Middle frontal gyrus (tissue), 1 donor: ENCODE measurements at regions not wholly inside any gene's neighbourhood (a gene's known extent, or its start where the extent isn't known, plus 50 kb on each side); places are given as distances from the start of the nearest gene placed in this dataset.

Experiments used
- DNase-seq: peaks from one replicate; pipeline ENCODE4 v3.0.0-alpha.2; 2015; ENCODE audit warnings: low spot score; ENCODE audit errors: extremely low spot score

DNA sequence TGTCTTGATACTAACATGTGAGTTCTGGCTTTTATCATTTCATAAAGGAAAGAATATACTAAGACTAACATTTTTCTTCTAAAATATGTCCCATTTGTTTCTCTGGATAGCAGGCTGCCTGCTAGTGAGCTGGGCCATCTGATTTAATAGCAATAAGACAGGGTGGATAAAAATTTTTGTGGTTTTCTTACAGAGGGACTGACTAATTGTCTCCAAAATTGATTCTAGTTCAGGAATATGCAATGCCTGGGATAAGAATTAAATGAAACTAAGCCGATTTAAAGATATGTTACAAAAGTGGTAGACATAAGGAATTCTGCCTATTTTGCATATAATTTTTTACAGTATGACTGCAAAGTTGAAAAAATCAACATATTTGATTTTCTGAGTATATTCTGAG, 252.9 kb upstream of the NAV3 start:
- no peak for DNase-seq

DNA sequence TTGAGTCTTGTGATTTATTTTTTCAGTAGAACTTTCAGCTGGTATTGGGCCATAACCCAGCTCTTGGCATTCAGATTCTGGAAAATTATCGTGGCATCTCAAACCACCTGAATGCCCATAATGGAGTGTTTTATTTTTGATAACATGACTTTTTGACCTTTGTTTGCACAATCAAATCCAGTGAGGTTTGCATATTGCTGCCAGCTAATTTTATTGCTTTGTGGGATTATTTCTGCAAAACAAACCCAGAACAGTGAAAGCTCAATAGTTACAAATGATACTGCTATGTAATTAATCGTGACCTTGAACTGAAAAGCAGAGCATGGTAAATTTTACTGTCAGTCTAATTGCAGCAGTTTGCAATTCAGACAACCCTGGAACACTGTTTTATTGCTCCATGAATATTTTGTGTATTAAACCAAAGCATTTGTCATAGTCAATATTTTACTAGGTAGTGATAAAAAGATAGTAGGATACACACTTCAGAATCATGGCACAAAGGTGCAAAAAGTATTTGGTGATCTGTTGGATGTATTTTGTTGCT, 255.2 kb upstream of the NAV3 start:
- no peak for DNase-seq

DNA sequence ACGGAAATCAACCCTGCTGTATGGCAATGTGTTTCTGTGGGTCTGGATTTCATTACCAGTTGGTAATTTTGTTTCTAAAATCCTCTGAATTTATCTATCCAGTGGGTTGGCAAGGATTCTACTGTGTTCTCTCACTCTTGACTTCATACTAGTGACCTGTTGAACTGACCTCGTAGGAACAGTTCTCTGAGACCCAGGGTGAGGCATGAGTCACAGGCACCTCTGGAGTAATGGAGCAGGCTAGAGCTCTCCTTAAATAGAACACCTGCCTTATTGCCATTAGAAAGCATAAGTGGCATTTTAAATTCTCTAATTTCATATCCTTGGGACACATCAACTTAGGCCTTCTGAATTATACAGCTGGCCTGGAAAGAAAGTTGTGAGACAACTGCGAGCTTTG, 258.3 kb upstream of the NAV3 start:
- DNase-seq: no peak

DNA sequence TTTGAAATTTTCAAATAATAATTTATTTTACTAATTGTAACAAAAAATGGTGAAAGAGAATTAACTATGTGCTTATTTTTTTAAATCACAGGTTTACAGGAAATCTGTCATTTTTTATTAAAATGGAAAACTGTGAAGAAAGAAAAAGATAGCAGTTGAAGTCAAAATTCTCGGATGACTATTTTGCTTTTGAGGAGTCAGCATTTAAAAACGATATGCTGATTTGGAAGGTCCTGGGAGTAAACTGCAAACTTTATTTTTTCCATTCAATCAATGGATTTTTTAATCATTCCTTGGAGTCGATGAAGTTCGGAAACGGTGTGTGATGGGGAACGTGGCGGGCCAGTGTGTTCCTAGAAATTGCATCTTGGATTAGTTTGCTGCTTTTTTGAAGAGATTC, 258.9 kb upstream of the NAV3 start:
- DNase-seq: no peak

DNA sequence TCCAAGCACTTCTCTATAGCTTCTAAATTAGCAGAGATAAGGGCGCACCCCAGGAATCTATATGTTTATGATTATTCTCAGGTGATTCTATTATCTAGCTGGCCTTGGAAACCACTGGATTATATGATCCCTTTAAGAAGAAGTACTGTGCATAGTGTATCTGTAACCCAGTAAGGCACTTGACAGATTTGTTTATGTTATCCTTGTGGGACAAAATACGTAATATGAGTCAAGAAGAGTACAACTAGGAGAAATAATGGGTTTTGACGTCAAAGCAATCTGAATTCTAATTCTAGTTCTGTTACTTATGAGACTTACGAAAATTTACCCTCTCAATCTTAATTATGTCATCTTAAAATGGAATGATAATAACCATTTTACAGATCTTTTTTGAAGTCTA, 259.6 kb upstream of the NAV3 start:
- no peak for DNase-seq

DNA sequence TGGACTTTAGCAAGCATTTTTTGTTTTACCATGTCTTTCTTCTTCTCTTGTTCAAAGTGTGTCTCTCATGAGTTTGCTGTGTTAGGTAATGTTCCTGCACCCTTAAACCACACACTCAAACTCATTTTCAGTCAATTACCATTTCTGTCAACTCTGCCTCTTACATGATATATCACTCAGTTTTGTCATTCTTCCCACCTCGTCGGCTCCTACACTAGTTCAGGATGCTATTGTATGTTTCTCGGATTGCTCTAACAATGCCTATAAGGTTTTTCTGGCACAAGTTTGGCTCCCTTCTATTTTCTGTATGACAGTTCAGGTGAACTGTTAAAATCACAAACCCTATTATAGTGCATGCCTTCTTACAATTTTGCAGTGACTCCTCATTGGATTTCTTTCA, 260.8 kb upstream of the NAV3 start:
- DNase-seq: no peak

DNA sequence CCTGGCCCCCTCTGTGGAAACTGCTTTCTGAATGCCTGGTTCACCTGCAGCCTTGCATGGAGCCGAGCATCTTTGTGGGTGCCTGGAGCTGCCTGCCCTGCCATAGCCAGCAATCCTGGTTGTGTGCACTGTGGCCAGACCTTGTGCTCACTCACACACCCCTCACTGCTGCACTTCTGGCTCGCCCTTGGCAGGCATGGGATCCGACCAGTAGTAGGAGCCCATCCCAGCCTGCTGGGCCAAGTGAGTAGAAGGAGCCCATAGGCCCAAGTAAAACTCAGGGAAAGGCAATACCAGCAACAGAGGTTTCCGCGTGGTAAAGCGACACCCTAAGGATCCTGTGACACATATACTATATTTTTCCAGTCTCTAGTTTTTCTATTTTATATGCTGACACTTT, 270.0 kb upstream of the NAV3 start:
- no peak for DNase-seq

DNA sequence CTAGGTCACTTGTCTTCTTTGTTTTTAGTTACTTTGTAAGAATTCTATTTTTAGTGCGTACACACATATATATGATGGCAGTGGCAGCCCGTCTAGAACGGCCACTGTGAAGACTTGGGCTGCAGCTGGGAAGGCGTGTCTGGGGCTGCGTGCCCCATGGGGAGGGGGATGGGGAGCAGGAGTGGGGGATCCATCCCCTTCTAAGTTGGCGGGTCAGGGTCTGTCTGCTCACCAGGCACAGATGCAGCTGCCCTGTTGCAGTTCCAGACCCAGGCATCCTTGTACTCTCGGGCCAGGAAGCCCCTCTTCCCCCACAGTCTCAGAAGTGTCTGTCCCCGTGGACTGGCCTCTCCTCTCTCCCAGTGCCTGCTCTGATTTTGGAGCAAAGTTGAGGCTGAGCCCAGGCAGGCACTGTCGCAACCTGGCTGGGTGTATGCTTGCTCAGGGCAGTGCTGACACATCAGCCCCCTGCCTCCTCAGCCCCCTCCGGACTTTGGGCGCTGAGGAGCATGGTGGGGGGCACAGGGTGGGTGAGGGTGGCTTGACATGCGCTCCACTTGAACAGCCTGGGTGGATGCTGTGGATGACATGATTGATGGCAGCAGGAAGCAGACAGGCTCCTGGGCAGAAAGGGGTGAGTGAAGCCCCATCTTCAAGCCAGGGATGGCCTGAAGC, 271.2 kb upstream of the NAV3 start:
- DNase-seq: no peak

DNA sequence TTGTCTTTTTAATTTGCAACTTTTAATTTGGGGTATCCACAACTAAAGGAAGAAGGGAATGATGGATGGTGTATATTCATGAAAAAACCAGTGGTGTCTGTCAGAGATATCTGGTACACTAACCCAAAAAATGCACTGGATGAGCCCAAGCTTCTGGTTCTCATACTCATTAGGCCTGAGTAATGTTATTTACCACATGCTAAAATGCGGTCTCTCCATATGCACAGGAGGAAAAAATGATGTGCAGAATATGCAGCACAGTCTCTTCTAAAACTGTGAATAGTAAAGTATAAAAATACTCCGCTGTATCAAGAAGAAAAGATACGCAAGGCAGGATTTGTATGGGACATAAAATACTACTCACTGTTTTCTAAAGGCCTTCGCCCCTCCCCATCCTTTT, 275.6 kb upstream of the NAV3 start:
- DNase-seq: no peak

DNA sequence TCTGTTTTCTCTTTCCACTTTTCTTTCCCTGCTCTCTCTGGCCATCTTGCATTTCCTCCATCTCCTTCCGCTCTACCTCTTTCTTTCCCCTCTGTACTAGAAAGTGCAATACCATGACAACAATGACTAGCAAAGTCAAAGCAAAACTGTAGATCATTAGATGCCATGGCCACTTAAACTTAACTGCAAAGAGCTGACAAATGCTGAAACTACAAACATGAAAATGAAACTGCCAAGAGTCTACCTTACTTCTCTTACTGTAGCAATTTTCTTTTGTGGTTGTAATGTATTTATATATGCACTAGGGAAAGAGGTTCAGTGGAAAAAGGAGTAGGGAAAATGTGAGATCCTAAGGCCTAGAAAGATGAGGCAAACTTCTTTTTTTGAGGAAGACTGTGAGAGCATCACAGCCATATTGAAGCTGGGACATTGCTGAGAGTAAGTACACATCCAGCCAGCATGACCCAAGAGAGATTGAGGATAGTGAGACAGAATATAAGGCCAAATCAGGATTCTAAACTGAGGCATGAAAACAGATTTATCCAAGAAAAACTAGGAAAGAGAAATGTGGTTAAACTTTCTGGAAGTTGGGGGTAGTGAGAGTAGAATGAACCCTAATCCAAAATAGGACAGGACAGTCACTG, 276.6 kb upstream of the NAV3 start:
- no peak for DNase-seq

DNA sequence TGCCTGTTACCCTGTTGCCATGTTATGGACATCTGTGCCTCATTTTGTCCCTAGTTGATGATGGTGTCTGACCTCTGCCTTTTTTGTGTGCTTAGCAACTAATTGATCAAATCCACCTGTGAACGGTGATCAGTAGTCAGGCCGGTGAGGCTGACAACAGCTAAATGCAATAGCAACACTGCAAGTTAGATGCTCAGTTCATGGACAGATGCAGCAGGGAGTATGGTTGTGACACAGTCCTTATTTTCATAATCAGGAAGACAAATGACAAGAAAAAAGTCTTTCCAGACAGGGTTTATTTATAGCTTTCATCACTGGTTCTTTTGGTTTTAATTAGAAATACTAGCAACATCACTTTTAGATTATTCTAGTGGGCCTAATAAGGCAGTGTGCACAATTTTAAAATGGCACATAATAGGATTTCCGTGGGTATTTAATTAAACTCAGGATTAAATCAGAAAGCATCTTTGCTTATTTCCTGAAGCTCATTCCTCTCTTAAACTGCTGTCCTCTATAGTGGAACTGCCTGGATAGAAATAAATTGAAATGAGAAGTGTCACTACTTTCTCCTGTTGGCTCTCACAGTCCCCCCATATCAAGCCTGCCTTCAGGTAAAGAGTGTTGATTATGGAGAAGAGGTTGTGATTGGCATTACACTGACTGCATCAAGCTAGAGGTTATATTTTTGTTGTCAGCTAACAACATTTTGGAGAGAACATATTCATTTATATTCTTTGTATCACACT, 281.1 kb upstream of the NAV3 start:
- DNase-seq: no peak

DNA sequence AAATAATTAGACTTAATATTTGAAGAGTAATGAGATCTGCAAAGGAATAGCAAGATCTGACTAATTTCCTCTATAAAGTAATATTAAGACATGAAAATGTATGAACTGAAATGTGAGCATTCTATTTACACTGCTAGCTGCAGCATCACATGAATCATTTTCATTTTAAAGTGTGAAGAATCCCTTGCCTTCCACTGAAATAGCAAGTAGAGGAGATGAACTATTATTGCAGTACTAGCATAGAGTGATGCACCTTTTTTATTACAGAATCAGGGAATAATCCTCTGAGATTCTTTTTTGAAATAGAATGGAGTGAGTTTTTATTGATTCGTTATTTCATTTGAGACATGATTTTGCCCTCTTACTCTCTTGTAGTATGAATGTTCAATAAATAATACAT, 281.9 kb upstream of the NAV3 start:
- no peak for DNase-seq

DNA sequence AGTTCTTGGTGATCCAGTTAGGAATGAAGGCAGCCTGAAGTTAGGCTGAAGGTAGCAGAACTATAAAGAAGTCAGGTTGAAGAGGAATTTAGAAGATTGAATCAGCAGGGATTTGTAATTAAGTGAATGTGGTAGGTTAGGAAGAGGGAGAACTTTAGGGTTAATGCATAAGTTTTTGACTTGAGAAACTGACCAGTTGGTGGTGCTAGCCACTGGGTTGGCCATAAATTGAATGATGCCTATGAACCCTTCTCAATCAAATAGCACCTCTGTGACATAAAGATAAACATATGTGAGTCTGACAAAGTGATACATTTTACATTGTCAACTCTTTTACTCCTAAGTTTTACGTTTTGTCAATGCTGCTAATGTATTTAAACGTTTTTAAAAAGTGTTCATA, 290.6 kb upstream of the NAV3 start:
- no peak for DNase-seq

DNA sequence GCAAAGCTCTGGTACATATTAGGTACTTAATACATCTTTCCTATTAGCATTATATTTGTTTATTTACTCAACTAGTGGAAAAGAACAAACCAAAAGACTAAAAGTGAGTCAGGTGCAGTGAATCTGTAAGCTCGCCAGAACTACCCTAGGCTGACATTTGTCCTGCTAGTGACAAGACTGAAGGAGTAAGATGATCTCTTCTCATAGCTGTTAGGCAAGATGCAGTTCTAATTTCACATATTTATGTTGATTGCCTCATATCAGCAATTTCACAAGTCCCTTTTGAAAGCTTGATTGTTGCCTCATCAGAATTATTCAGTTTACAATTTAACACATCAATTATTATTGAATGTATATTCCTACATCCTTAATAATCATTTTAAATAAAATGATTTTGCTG, 293.0 kb upstream of the NAV3 start:
- DNase-seq: no peak

DNA sequence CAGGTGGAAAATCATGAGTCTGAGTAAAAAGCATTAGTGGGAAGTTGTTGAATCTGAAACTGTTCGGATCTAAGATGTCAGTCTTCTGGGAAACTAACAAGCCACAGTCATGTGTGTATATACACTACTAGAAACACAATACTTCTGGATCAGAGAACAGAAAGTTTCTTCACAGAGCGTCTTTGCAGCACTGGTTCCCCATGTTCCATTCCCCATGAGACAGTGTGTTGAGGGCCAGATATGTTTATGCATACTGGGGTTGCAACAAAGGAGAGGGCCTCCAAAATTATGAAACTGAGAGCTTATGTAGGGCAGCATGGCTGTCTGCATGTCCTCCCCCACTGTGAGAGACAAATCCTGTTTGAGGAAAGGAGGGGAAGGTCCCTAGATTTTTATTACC, 295.0 kb upstream of the NAV3 start:
- no peak for DNase-seq

DNA sequence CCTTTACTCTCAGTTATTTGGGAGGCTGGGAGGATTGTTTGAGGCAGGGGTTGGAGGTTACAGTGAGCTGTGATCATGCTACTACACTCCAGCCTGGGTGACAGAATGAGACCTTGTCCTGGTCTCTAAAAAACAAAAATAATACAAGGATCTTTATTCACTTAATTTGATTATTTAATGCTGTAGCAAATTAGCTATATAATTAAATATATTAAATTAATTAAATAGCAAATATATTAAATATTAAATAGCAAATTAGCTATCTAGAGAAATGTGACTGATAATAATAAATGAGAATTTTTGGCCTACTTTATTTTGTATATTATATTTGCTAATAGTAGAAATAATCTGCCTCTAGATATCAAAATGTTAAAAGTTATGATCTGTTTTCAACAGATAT, 298.8 kb upstream of the NAV3 start:
- no peak for DNase-seq

DNA sequence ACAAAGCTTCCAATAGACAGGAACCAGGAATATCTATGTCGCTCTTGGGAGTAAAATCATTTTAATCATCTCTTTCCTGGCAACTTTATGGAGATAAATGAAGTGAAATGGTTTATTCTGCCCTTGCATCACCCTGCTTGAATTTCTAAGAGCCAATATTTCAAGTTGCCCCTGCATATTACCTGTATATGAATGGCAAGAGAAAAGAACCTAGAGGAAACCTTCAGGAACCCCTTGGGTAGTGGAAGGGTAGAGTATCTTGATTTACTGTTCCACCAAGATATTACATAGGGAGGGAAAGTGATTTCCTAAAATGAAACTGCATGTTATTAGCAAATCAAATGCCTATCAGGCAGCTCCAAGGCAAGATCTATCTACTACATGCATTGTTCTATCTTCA, 308.4 kb upstream of the NAV3 start:
- no peak for DNase-seq

DNA sequence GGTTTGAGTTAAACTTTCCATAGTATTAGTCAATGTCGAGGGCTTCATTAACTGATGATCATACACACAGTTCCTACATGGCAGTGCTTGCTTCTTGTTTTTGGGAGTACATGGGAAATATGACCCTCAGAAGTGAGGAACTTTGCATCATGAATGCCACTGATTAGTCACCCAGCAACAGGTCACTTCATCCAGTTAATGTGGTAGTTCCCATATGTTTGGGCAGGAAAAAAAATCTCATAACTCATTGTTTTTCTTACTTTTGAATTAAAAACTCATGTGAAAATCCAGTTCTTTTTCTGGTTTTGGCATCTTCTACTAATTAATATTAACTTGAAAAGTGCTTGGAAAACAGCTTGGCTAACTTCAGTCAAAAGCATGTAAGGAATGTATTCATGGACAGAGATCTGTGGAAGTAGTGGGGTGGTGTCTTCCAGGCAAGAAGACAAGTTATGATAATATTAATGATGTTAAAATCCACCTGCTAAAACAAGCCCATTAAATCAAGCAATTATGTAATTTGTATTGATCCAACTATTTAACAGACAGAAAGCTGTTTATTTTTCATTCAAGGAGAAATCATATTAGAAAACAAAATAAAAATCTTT, 309.1 kb upstream of the NAV3 start:
- no peak for DNase-seq

DNA sequence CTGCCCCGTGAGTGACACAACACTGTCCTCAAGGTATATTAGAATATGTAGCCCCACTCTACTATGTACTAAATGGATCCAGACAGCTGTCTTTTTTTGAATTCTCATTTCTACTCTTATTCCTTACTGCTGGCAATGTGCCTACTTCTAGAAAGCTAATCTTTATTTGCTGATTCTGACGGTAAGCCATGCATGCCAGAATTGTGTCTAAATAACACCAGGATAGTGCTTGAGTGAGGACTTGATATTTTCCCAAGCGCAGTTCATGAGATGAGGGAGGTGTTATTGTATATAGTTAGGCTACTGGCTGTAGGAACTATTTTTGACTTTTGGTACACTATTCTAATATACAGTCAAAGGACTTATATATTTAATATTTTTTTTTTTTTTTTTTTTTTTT, 316.2 kb upstream of the NAV3 start:
- DNase-seq: no peak

DNA sequence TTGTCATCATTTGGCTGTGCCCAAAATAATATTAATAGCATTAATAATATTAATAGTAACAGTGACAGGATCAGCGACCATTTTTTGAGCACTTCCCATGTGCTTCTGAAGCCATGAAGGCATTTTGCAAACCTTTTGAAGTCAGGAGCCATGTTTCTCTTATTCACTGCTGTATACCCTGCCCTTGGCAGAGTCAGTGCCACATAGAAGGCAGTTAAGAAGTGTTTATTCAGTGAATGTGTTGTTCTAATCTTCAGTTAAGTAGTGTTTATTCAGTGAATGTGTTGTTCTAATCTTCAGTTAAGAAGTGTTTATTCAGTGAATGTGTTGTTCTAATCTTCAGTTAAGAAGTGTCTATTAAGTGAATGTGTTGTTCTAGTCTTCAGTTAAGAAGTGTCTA, 319.7 kb upstream of the NAV3 start:
- DNase-seq: no peak

DNA sequence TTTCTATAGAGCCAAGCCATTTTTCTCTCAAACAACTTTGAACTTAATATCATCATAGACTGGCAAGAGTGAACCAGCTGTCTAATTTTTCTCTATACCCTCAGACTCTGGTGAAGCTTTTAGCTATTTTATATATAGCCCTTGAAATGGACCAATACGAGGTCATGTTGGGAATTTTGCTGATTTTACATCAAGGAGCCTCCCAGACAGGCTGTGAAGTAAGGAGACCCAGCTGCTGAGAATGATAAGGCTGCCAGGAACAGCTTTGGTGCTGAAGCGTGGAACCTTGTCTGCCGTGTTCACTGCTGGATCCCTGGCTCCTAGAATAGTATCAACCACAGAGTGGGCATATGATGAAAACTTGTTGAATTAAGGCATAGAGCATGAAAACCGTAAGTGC, 326.2 kb upstream of the NAV3 start:
- no peak for DNase-seq

DNA sequence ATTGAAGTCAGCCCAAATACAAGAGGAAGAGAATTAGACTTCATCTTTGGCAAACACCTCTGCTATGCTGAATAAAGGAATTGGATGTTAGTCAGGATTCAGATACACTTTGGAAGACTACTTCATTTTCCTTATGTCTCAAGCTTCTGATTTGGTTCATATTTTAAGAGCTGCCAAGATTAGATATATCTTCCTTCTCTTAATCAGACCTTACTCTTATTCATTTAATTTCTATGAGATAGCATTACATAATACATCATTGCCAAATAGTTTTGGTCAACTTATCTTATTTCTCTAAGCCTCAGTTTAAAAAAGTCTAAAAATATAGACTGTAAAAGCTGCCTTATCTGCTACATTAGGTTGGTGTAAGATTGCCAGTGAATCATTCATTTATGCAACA, 330.6 kb upstream of the NAV3 start:
- no peak for DNase-seq
